Liver (tissue), 3 donors: ENCODE measurements at regions not wholly inside any gene's neighbourhood (a gene's known extent, or its start where the extent isn't known, plus 50 kb on each side); places are given as distances from the start of the nearest gene placed in this dataset.

Source experiments
- CTCF ChIP-seq: fragments of 150-350 bp; IDR thresholded peaks from 2 replicates; pipeline ENCODE4 v1.5.1; 2017; ENCODE audit warnings: improper control_type of control experiment, low read depth, low read length; ENCODE audit not compliant: missing input control
- EGR1 ChIP-seq, 2 donors: IDR thresholded peaks; 2 replicates each; pipeline ENCODE4 v1.6.1; 2016 to 2018; ENCODE audit warnings: antibody characterized with exemption in 2 of 2, low read depth in 2 of 2
- FOXA1 ChIP-seq: IDR thresholded peaks from 2 replicates; pipeline ENCODE4 v1.6.1; 2016; ENCODE audit warnings: antibody characterized with exemption
- GABPA ChIP-seq, 2 donors: IDR thresholded peaks in 1 of 2; conservative IDR thresholded peaks in 1 of 2; 2 replicates each; pipeline ENCODE4 v1.6.1; 2016; ENCODE audit warnings: antibody characterized with exemption in 2 of 2, mild to moderate bottlenecking in 1 of 2, moderate library complexity in 1 of 2
- MAX ChIP-seq: IDR thresholded peaks from 2 replicates; pipeline ENCODE4 v1.6.1; 2016; ENCODE audit warnings: antibody characterized with exemption
- RAD21 ChIP-seq, 2 donors: IDR thresholded peaks; 2 replicates each; pipeline ENCODE4 v1.6.1; 2016; ENCODE audit warnings: antibody characterized with exemption in 2 of 2, mild to moderate bottlenecking in 2 of 2
- TAF1 ChIP-seq: conservative IDR thresholded peaks from 2 replicates; pipeline ENCODE4 v1.6.1; 2016; ENCODE audit warnings: antibody characterized with exemption, mild to moderate bottlenecking
- YY1 ChIP-seq: IDR thresholded peaks from 2 replicates; pipeline ENCODE4 v1.6.1; 2016; ENCODE audit warnings: antibody characterized with exemption, mild to moderate bottlenecking
- TF ChIP-seq, protein P1 (sequence below): IDR thresholded peaks from 2 replicates; pipeline ENCODE4 v1.6.1; 2016; ENCODE audit warnings: antibody characterized with exemption, mild to moderate bottlenecking
- donor health status: healthy.
- donor health status: healthy.

- no peak for TF ChIP-seq CTCF
- TF ChIP-seq, protein P1, sequence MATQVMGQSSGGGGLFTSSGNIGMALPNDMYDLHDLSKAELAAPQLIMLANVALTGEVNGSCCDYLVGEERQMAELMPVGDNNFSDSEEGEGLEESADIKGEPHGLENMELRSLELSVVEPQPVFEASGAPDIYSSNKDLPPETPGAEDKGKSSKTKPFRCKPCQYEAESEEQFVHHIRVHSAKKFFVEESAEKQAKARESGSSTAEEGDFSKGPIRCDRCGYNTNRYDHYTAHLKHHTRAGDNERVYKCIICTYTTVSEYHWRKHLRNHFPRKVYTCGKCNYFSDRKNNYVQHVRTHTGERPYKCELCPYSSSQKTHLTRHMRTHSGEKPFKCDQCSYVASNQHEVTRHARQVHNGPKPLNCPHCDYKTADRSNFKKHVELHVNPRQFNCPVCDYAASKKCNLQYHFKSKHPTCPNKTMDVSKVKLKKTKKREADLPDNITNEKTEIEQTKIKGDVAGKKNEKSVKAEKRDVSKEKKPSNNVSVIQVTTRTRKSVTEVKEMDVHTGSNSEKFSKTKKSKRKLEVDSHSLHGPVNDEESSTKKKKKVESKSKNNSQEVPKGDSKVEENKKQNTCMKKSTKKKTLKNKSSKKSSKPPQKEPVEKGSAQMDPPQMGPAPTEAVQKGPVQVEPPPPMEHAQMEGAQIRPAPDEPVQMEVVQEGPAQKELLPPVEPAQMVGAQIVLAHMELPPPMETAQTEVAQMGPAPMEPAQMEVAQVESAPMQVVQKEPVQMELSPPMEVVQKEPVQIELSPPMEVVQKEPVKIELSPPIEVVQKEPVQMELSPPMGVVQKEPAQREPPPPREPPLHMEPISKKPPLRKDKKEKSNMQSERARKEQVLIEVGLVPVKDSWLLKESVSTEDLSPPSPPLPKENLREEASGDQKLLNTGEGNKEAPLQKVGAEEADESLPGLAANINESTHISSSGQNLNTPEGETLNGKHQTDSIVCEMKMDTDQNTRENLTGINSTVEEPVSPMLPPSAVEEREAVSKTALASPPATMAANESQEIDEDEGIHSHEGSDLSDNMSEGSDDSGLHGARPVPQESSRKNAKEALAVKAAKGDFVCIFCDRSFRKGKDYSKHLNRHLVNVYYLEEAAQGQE, result no peak
- TF ChIP-seq RAD21 (IDR thresholded peaks at IDR 0.05), result no peak
- TF ChIP-seq EGR1 (IDR thresholded peaks at IDR 0.05; ENCODE audit: low read depth in 2 of 2), result no peak
- TF ChIP-seq TAF1, result no peak
- no peak for TF ChIP-seq FOXA1
- TF ChIP-seq GABPA (IDR thresholded peaks at IDR 0.05 in 1 of 2, conservative IDR thresholded peaks at IDR 0.05 in 1 of 2), result no peak
- TF ChIP-seq YY1, result no peak
- no peak for TF ChIP-seq MAX
These were observed 88.8 kb upstream of the SIRPA start for GRCh38 chr20:1806456-1806855.
